HEK293T (cell line): ENCODE measurements at regions not wholly inside any gene's neighbourhood (a gene's known extent, or its start where the extent isn't known, plus 50 kb on each side); places are given as distances from the start of the nearest gene placed in this dataset.

Source experiments
- BHLHE40 ChIP-seq: fragments of 450-650 bp; IDR thresholded peaks from 2 replicates; pipeline ENCODE4 v1.6.1; 2016; ENCODE audit warnings: mild to moderate bottlenecking, moderate library complexity, borderline replicate concordance
- CTBP1 ChIP-seq: fragments of 450-650 bp; IDR thresholded peaks from 2 replicates; pipeline ENCODE4 v1.6.1; 2016; ENCODE audit warnings: borderline replicate concordance
- FOXK2 ChIP-seq: fragments of 450-650 bp; IDR thresholded peaks from 2 replicates; pipeline ENCODE4 v1.6.1; 2016; ENCODE audit warnings: mild to moderate bottlenecking
- FOXM1 ChIP-seq: fragments of 450-650 bp; IDR thresholded peaks from 2 replicates; pipeline ENCODE4 v1.6.1; 2017; ENCODE audit warnings: mild to moderate bottlenecking, borderline replicate concordance
- L3MBTL2 ChIP-seq: fragments of 450-650 bp; conservative IDR thresholded peaks from 2 replicates; pipeline ENCODE4 v1.6.1; 2016; ENCODE audit warnings: mild to moderate bottlenecking
- SUZ12 ChIP-seq: fragments of 450-650 bp; IDR thresholded peaks from 2 replicates; pipeline ENCODE4 v1.6.1; 2016; ENCODE audit warnings: mild to moderate bottlenecking
- TARDBP ChIP-seq: fragments of 450-650 bp; IDR thresholded peaks from 2 replicates; pipeline ENCODE4 v1.6.1; 2016
- ZNF384 ChIP-seq: fragments of 450-650 bp; IDR thresholded peaks from 2 replicates; pipeline ENCODE4 v1.6.1; 2016

DNA sequence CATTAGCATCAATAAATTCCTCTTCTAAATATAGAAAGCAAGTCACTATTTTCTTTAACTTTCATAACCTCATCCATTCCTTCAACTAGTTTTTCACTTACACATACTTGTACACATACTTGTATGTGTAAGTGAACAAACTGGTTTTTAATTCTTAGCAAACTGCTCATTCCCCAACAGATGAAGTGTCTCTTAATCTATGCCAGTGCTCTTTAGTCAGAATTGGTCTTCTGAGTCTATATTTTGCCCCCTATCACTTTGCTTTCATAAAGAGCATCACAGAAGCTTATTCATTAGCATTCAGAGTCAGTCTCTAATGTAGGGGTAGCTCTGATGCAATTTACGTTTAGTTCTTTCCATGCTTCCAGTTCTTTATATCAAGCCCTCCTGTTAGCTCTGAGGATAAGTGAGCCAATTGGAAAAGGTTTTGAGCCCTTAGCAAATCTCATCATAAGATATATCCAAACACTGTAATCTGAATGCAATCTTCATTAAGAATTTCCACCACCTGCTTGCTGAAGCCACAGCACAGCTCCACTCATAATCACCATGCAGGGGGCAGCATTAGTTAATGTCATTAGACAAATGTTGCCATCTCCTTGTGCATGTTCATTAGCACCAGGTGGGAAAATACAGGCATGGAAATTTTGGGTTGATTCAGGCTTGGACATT is 178.5 kb upstream of the SLC24A2 start:
- TF ChIP-seq BHLHE40 (no peak), CTBP1 (no peak), TARDBP (no peak), ZNF384 (no peak), SUZ12 (no peak), FOXM1 (no peak), L3MBTL2 (no peak), FOXK2 (no peak)
